Osteocyte (in vitro differentiated cells): ENCODE measurements at regions not wholly inside any gene's neighbourhood (a gene's known extent, or its start where the extent isn't known, plus 50 kb on each side); places are given as distances from the start of the nearest gene placed in this dataset.

Experiments
- DNase-seq: peaks from one replicate; pipeline ENCODE4 v3.0.0; 2021; ENCODE audit warnings: mixed read lengths; ENCODE audit not compliant: unreplicated experiment; ENCODE audit errors: extremely low spot score
- H3K27ac Mint-ChIP-seq: one replicate; pipeline ENCODE4 v1.8.0; 2021; ENCODE audit warnings: mild to moderate bottlenecking, mixed read lengths; ENCODE audit not compliant: unreplicated experiment
- H3K27me3 Mint-ChIP-seq: one replicate; pipeline ENCODE4 v1.8.0; 2021; ENCODE audit warnings: mixed read lengths; ENCODE audit not compliant: unreplicated experiment
- H3K36me3 Mint-ChIP-seq: one replicate; pipeline ENCODE4 v1.8.0; 2021; ENCODE audit warnings: mixed read lengths; ENCODE audit not compliant: unreplicated experiment
- H3K4me1 Mint-ChIP-seq: one replicate; pipeline ENCODE4 v1.8.0; 2021; ENCODE audit warnings: mixed read lengths; ENCODE audit not compliant: unreplicated experiment
- H3K4me3 Mint-ChIP-seq: one replicate; pipeline ENCODE4 v1.8.0; 2021; ENCODE audit warnings: mild to moderate bottlenecking, moderate library complexity, mixed read lengths; ENCODE audit not compliant: unreplicated experiment
- H3K9me3 Mint-ChIP-seq: one replicate; pipeline ENCODE4 v1.8.0; 2021; ENCODE audit warnings: mixed read lengths; ENCODE audit not compliant: unreplicated experiment
- CTCF ChIP-seq: fragments of 200-600 bp; sonication (generic); IDR thresholded peaks from 2 replicates; pipeline ENCODE4 v1.5.0; 2021; ENCODE audit warnings: antibody characterized with exemption, mild to moderate bottlenecking, moderate library complexity

GRCh38 chr18:41165625-41166024 lies 789.4 kb upstream of the PIK3C3 start:
- no peak for DNase-seq
- H3K27ac Mint-ChIP-seq: no peak overlapping the region
- H3K4me3 Mint-ChIP-seq: no peak overlapping the region
- no peak for TF ChIP-seq CTCF
- H3K4me1 Mint-ChIP-seq: peaks cover 1% of the 10 kb centered on the region
- no peaks in the 10 kb centered on the region for H3K9me3 Mint-ChIP-seq
- H3K27me3 Mint-ChIP-seq: peaks cover 5% of the 10 kb centered on the region
- no peaks in the 10 kb centered on the region for H3K36me3 Mint-ChIP-seq

GRCh38 chr18:41162781-41163180 lies 792.3 kb upstream of the PIK3C3 start:
- DNase-seq: no peak
- no peaks in the 10 kb centered on the region for H3K9me3 Mint-ChIP-seq
- no peak overlapping the region for H3K27ac Mint-ChIP-seq

GRCh38 chr18:41162191-41162590 lies 792.8 kb upstream of the PIK3C3 start:
- Mint-ChIP-seq H3K36me3 (no peaks in the 10 kb centered on the region), H3K4me1 (peaks cover 1% of the 10 kb centered on the region), H3K27me3 (peaks cover 5% of the 10 kb centered on the region), H3K9me3 (no peaks in the 10 kb centered on the region), H3K4me3 (no peak overlapping the region), H3K27ac (no peak overlapping the region)
- no peak for TF ChIP-seq CTCF
- no peak for DNase-seq

More at GRCh38 chr18:41162781-41163180, 792.3 kb upstream of the PIK3C3 start:
- H3K4me1 Mint-ChIP-seq: peaks cover 1% of the 10 kb centered on the region
- no peaks in the 10 kb centered on the region for H3K36me3 Mint-ChIP-seq
- no peak for TF ChIP-seq CTCF
- peaks cover 5% of the 10 kb centered on the region for H3K27me3 Mint-ChIP-seq
- no peak overlapping the region for H3K4me3 Mint-ChIP-seq

GRCh38 chr18:41155910-41156851 lies 798.9 kb upstream of the PIK3C3 start:
- no peak for DNase-seq
- H3K36me3 Mint-ChIP-seq: no peaks in the 10 kb centered on the region
- H3K27ac Mint-ChIP-seq: no peak overlapping the region
- H3K9me3 Mint-ChIP-seq: no peaks in the 10 kb centered on the region
- TF ChIP-seq CTCF: no peak
- no peaks in the 10 kb centered on the region for H3K4me1 Mint-ChIP-seq
- no peak overlapping the region for H3K4me3 Mint-ChIP-seq
- no peaks in the 10 kb centered on the region for H3K27me3 Mint-ChIP-seq

- H3K4me1 Mint-ChIP-seq: no peaks in the 10 kb centered on the region
- H3K9me3 Mint-ChIP-seq: no peaks in the 10 kb centered on the region
Observed at GRCh38 chr18:41155025-41155424, 800.0 kb upstream of the PIK3C3 start.

More at GRCh38 chr18:41155025-41155424, 800.0 kb upstream of the PIK3C3 start:
- H3K4me3 Mint-ChIP-seq: no peak overlapping the region
- H3K27me3 Mint-ChIP-seq: no peaks in the 10 kb centered on the region
- TF ChIP-seq CTCF: no peak
- no peak overlapping the region for H3K27ac Mint-ChIP-seq
- DNase-seq: no peak
- no peaks in the 10 kb centered on the region for H3K36me3 Mint-ChIP-seq
